ENCODE measurements at regions not wholly inside any gene's neighbourhood (a gene's known extent, or its start where the extent isn't known, plus 50 kb on each side); places are given as distances from the start of the nearest gene placed in this dataset.

DNA sequence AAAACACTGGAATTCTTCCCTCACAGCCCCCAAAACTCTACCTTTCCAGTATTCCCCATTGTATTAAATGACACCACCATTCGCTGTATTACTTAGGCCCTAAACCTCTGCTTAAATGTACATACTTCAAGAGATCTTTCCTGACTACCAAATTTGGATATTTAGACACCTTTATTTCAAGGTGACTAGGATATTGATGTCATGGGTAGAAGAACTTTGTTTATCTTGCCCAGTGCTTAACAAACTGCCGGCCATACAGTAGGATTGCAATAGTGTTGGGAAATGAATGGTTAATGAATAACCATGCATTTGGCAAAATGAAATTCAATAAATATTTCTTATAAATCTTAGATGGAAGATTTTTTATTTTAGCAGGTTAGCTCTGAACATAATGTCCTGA, 86.2 kb upstream of the CA10 start:
- TF ChIP-seq, protein P1, sequence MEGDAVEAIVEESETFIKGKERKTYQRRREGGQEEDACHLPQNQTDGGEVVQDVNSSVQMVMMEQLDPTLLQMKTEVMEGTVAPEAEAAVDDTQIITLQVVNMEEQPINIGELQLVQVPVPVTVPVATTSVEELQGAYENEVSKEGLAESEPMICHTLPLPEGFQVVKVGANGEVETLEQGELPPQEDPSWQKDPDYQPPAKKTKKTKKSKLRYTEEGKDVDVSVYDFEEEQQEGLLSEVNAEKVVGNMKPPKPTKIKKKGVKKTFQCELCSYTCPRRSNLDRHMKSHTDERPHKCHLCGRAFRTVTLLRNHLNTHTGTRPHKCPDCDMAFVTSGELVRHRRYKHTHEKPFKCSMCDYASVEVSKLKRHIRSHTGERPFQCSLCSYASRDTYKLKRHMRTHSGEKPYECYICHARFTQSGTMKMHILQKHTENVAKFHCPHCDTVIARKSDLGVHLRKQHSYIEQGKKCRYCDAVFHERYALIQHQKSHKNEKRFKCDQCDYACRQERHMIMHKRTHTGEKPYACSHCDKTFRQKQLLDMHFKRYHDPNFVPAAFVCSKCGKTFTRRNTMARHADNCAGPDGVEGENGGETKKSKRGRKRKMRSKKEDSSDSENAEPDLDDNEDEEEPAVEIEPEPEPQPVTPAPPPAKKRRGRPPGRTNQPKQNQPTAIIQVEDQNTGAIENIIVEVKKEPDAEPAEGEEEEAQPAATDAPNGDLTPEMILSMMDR (conservative IDR thresholded peaks at IDR 0.05; ENCODE audit: low read length) = no peak
- DNase-seq (ENCODE audit: low read depth) = no peak
- H3K4me3 ChIP-seq (ENCODE audit: low read length) = no peak overlapping the region

DNA sequence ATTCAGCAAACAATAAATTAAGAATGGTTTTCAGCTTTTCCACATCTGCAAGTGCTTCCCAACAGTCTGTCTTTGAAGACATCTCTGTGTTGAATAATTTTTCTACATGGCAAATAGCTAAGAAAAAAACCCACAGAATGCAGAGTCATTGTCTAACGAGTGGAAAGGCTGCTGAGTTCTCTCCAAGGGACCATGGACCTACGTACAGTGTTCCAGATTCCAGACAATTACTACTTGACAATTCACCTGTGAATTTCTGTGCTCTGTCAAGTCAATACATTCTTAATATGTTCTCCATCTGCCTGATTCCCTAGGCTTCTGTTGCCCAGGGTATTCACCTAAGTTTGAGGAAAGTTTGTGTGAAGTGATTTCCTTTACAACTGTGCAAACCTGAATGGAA, 83.8 kb upstream of the CA10 start:
- TF ChIP-seq, protein P1 (conservative IDR thresholded peaks at IDR 0.05; ENCODE audit: low read length) = no peak
- no peak overlapping the region for H3K4me3 ChIP-seq (ENCODE audit: low read length)
- DNase-seq (ENCODE audit: low read depth) = no peak

DNA sequence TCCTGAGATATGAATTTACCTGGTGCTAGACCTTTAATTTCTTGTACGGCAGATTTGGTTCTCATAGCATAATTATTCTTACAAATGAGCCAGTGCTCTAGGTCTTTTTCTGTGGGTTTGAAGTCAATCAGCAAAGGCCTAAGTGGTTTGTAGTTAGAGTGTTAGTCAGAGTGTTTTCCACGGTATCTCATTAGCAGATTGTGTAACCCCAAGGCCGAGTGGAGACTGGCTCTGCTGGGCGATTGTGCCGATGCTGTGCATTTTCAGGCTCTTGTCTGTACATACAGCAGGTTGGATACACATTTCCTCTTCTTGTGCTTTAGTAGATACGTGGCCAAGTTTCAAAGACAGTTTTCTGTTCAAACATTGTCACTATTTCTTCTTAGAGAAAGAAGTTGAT, 78.6 kb upstream of the CA10 start:
- DNase-seq (ENCODE audit: low read depth) = no peak
- H3K4me3 ChIP-seq (ENCODE audit: low read length) = no peak overlapping the region
- TF ChIP-seq, protein P1 (conservative IDR thresholded peaks at IDR 0.05; ENCODE audit: low read length) = no peak

DNA sequence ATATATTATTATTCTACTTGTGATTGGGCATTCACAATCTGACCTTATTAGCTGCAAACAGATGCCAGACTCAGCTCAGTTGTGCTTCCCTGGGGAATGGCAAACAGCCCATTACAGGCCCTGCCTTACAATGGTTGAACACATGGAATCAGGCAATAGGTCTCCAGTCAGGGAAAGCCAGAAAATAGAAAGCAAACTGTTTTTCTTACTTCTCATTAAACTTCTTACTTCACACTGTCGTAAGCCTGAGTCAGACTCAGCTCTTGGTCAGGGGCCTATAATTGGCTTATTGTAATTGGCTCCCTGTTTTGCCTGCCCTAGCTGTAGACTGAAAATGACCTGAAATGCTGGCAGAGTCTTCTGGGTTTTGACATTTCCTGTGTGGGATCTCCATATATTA, 77.0 kb upstream of the CA10 start:
- TF ChIP-seq, protein P1 (conservative IDR thresholded peaks at IDR 0.05; ENCODE audit: low read length) = no peak
- DNase-seq (ENCODE audit: low read depth) = no peak
- no peak overlapping the region for H3K4me3 ChIP-seq (ENCODE audit: low read length)

DNA sequence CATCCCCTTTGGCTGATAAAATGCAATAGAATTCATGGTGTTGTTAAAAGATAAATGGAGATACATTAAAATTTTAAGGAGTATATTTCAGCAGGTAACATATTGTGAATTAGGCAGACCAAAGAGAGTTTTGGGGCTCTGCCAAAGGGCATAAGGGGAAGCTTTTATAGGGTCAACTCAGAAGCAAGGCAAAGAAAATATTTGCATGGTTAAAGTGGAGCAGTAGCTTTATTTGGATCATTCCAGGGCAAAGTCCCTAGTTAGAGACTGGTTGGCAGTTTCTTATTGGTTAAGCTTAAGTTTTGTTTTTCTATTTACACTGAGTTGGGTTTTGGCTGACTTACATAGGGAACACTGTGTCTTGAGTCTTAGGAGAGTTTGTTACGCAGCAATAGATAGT, 75.1 kb upstream of the CA10 start:
- no peak overlapping the region for H3K4me3 ChIP-seq (ENCODE audit: low read length)
- no peak for DNase-seq (ENCODE audit: low read depth)
- TF ChIP-seq, protein P1 (conservative IDR thresholded peaks at IDR 0.05; ENCODE audit: low read length) = no peak

DNA sequence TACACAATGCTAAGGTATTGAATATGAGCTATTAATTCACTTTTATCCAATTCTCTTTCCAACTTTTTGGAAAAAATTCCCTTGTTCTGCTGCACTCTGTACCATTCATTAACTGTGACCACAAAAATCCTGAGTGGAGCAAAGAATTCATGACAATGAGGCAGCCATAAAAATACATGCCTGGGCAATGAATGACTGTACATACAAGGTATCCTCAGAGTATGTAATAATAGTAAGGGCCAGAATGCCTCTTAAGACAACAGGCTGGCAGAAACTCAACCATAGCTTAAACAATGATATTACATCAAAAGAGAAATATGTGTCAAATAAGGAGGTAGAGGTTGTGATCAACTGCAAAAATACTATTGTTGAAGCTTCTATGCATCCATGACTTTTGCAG, 74.7 kb upstream of the CA10 start:
- TF ChIP-seq, protein P1 (conservative IDR thresholded peaks at IDR 0.05; ENCODE audit: low read length) = no peak
- no peak overlapping the region for H3K4me3 ChIP-seq (ENCODE audit: low read length)
- no peak for DNase-seq (ENCODE audit: low read depth)

DNA sequence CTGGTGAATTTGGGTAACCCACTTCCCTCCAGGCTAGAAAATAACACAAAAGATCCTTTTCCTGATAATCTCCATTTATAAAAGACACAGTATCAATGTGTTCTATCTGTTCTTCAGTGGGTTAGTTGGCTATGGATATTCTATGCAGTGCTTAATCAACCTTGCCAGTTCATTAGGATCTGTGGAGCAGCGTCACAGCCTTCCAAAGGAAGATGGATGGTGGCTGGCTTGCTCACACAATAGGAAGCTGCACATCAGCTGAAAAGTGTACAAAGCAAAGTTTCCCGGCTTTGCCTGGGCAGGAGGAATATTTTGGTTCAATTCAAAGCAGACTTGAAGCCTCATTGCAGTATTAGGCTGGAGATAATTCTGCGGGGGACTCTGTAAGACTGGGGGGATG, 70.3 kb upstream of the CA10 start:
- H3K4me3 ChIP-seq (ENCODE audit: low read length) = no peak overlapping the region
- TF ChIP-seq, protein P1 (conservative IDR thresholded peaks at IDR 0.05; ENCODE audit: low read length) = no peak
- DNase-seq (ENCODE audit: low read depth) = no peak

Measured in AG10803 (cell line).